GM12878 (cell line): ENCODE measurements at regions not wholly inside any gene's neighbourhood (a gene's known extent, or its start where the extent isn't known, plus 50 kb on each side); places are given as distances from the start of the nearest gene placed in this dataset.

Source experiments
- ATAC-seq: fragments of 200-7000 bp; cut with Tn5 transposase; 3 replicates; pipeline ENCODE4 v1.9.1; 2020; ENCODE audit warnings: mild to moderate bottlenecking, moderate library complexity
- BruUV-seq: library from RNA; stranded (reverse); fragments of 400-500 nt; replicated peaks from 2 replicates; lab custom pipeline; 2021; lab: Mats Ljungman, UMichigan
- CTCF ChIA-PET: fragments of 300-600 bp; sonication (Branson Sonifier 250); formaldehyde crosslinking; extraction: SDS; loops from one replicate; lab custom pipeline; 2021; ENCODE audit warnings: inconsistent platforms; lab: Yijun Ruan, JAX
- POLR2A ChIA-PET: fragments of 350-600 bp; formaldehyde crosslinking; extraction: SDS; loops from one replicate; lab custom pipeline; 2021; ENCODE audit warnings: inconsistent platforms; lab: Charles Lee
- RAD21 ChIA-PET: fragments of 300-600 bp; sonication (Branson Sonifier 250); formaldehyde crosslinking; loops from one replicate; lab custom pipeline; 2023; ENCODE audit warnings: antibody characterized with exemption; ENCODE audit not compliant: unreplicated experiment; lab: Charles Lee
- SMC1A ChIA-PET: fragments of 300-600 bp; sonication (Branson Sonifier 250); formaldehyde crosslinking; loops from one replicate; lab custom pipeline; 2023; ENCODE audit not compliant: unreplicated experiment, uncharacterized antibody; lab: Charles Lee
- DNase-seq: peaks from one replicate; pipeline ENCODE4 v3.0.0-alpha.2; 2011; ENCODE audit warnings: low read depth, low spot score
- FAIRE-seq: peaks from 3 replicates; lab custom pipeline; 2011; peaks lifted over from hg19 to GRCh38; lab: Jason Lieb, UNC
- H2AFZ ChIP-seq: 2 replicates; pipeline ENCODE4 v1.6.0; 2011; ENCODE audit warnings: low read depth, low read length, control low read depth; ENCODE audit not compliant: control insufficient read depth
- H3K27ac ChIP-seq: 2 replicates; pipeline ENCODE4 v1.5.1; 2011; ENCODE audit warnings: control low read depth; ENCODE audit not compliant: control insufficient read depth, insufficient read depth
- H3K27me3 ChIP-seq, 2 experiments: replicated peaks in 1 of 2; 2 replicates each; pipeline versions ENCODE4 v1.6.0 to v1.6.1; 2011; ENCODE audit warnings: low read length in 1 of 2; ENCODE audit not compliant: control insufficient read depth in 2 of 2, insufficient read depth in 2 of 2
- H3K36me3 ChIP-seq, 2 experiments: 2 replicates each; pipeline ENCODE4 v1.5.1; 2011; ENCODE audit warnings: low read length in 1 of 2; ENCODE audit not compliant: control insufficient read depth in 2 of 2, insufficient read depth in 2 of 2
- H3K4me1 ChIP-seq: 2 replicates; pipeline ENCODE4 v1.6.1; 2011; ENCODE audit warnings: mild to moderate bottlenecking, low read length, moderate library complexity, mixed read lengths; ENCODE audit not compliant: control insufficient read depth, insufficient read depth
- H3K4me2 ChIP-seq: 2 replicates; pipeline ENCODE4 v1.6.0; 2011; ENCODE audit warnings: control low read depth; ENCODE audit not compliant: control insufficient read depth, insufficient read depth
- H3K4me3 ChIP-seq: fragments of 200-600 bp; sonication (generic); 2 replicates; pipeline ENCODE4 v1.5.1; 2016
- H3K79me2 ChIP-seq: 2 replicates; pipeline ENCODE4 v1.6.0; 2011; ENCODE audit warnings: low read length; ENCODE audit not compliant: control insufficient read depth, insufficient read depth
- H3K9ac ChIP-seq: 2 replicates; pipeline ENCODE4 v1.8.0; 2011; ENCODE audit warnings: low read length, control low read depth, mixed read lengths; ENCODE audit not compliant: control insufficient read depth, insufficient read depth
- H3K9me3 ChIP-seq: replicated peaks from 3 replicates; pipeline ENCODE4 v1.5.1; 2011; ENCODE audit warnings: mild to moderate bottlenecking, low read length; ENCODE audit not compliant: control insufficient read depth, insufficient read depth
- H4K20me1 ChIP-seq: 2 replicates; pipeline ENCODE4 v1.6.0; 2011; ENCODE audit not compliant: control insufficient read depth, insufficient read depth
- ATF2 ChIP-seq: IDR thresholded peaks from 2 replicates; pipeline ENCODE4 v1.6.1; 2012; ENCODE audit warnings: low read length, inconsistent platforms
- ATF7 ChIP-seq: fragments of 450-650 bp; IDR thresholded peaks from 2 replicates; pipeline ENCODE4 v1.6.1; 2016; ENCODE audit warnings: low read depth, mild to moderate bottlenecking
- E4F1 ChIP-seq: fragments of 450-650 bp; IDR thresholded peaks from 2 replicates; pipeline ENCODE4 v1.6.1; 2018; ENCODE audit warnings: borderline replicate concordance, mild to moderate bottlenecking; ENCODE audit not compliant: partially characterized antibody
- EGR1 ChIP-seq, 2 experiments: IDR thresholded peaks; 1 replicate in 1 of 2; 2 replicates in 1 of 2; pipeline ENCODE4 v1.6.1; 2011 to 2012; ENCODE audit warnings: low read depth in 2 of 2, low read length in 2 of 2, borderline replicate concordance in 1 of 2, mild to moderate bottlenecking in 1 of 2, moderate library complexity in 1 of 2
- MEF2A ChIP-seq: IDR thresholded peaks from 2 replicates; pipeline ENCODE4 v1.6.1; 2011; ENCODE audit warnings: low read depth, mild to moderate bottlenecking, low read length, moderate library complexity; ENCODE audit not compliant: insufficient read depth
- PRDM15 ChIP-seq: fragments of 450-650 bp; formaldehyde crosslinking; IDR thresholded peaks from 2 replicates; pipeline ENCODE4 v1.4.0; 2020; ENCODE audit warnings: mild to moderate bottlenecking, moderate library complexity
- RAD51 ChIP-seq: fragments of 450-650 bp; IDR thresholded peaks from 2 replicates; pipeline ENCODE4 v1.6.1; 2016; ENCODE audit warnings: moderate library complexity, mild to moderate bottlenecking, inconsistent platforms
- SMARCA5 ChIP-seq: fragments of 450-650 bp; IDR thresholded peaks from 2 replicates; pipeline ENCODE4 v1.6.1; 2017; ENCODE audit warnings: mild to moderate bottlenecking
- USF1 ChIP-seq: IDR thresholded peaks from 2 replicates; pipeline ENCODE4 v1.6.1; 2011; ENCODE audit warnings: borderline replicate concordance, low read depth, mild to moderate bottlenecking, moderate library complexity, mixed read lengths, low read length; ENCODE audit not compliant: insufficient read depth; ENCODE audit errors: extremely low read length
- ZNF592 ChIP-seq: fragments of 450-650 bp; IDR thresholded peaks from 2 replicates; pipeline ENCODE4 v1.6.1; 2017; ENCODE audit warnings: mild to moderate bottlenecking, moderate library complexity
- WGBS: methylation state at CpG from one replicate; pipeline ENCODE4 v1.1.6; 2016; ENCODE audit warnings: low lambda C conversion rate; ENCODE audit not compliant: insufficient replicate concordance, insufficient coverage; ENCODE audit errors: missing lambda C conversion rate; 5-methylcytosine and 5-hydroxymethylcytosine counted together
- in situ Hi-C: fragments of 300-500 bp; cut with MboI; formaldehyde crosslinking; loops from 9 replicates; pipeline ENCODE4 v1.14.3; 2018; ENCODE audit warnings: mixed read lengths
- intact Hi-C: fragments of 100-400 bp; cut with micrococcal nuclease; formaldehyde crosslinking; loops from one replicate; pipeline ENCODE4 v1.14.2; 2022; ENCODE audit not compliant: unreplicated experiment

GRCh38 chr5:9698125-9698826, 68.1 kb upstream of the TAS2R1 start:
- Histone ChIP-seq H3K9ac (no peak overlapping the region), H3K27ac (no peak overlapping the region), H3K27me3 (no peaks in the 10 kb centered on the region), H3K36me3 (no peaks in the 10 kb centered on the region), H3K4me3 (no peak overlapping the region), H3K9me3 (no peaks in the 10 kb centered on the region), H3K4me1 (no peaks in the 10 kb centered on the region), H3K4me2 (no peak overlapping the region), H3K79me2 (no peaks in the 10 kb centered on the region), H4K20me1 (no peaks in the 10 kb centered on the region), H2AFZ (no peak overlapping the region)
- ChIA-PET SMC1A (no interaction called here), CTCF (no interaction called here), RAD21 (no interaction called here), POLR2A (no interaction called here)
- intact Hi-C loops, result no loop called here
- no peak for ATAC-seq
- WGBS, result 57% methylated on average over 9 of the region's 9 CpGs
- DNase-seq, result no peak
- FAIRE-seq, result no peak
- in situ Hi-C loops, result no loop called here
- no TSS peak for BruUV-seq
- no peak for TF ChIP-seq RAD51
- no peak for TF ChIP-seq USF1
- no peak for TF ChIP-seq ATF2
- TF ChIP-seq PRDM15 (CRISPR knock-in tag), result no peak
- no peak for TF ChIP-seq MEF2A
- no peak for TF ChIP-seq ZNF592
- TF ChIP-seq EGR1 (IDR thresholded peaks at IDR 0.05; ENCODE audit: borderline replicate concordance in 1 of 2, low read depth in 2 of 2, low read length in 2 of 2), result no peak
- no peak for TF ChIP-seq E4F1
- TF ChIP-seq ATF7, result no peak
- TF ChIP-seq SMARCA5, result no peak
